ENCODE measurements at regions not wholly inside any gene's neighbourhood (a gene's known extent, or its start where the extent isn't known, plus 50 kb on each side); places are given as distances from the start of the nearest gene placed in this dataset.

GRCh38 chr12:16955083-16955657 is 349.2 kb upstream of the LMO3 start:
- no peaks in the 10 kb centered on the region for H3K27me3 Mint-ChIP-seq (ENCODE audit: low read depth)
- peaks cover 39% of the 10 kb centered on the region for H3K9me3 Mint-ChIP-seq
- no peaks in the 10 kb centered on the region for H3K36me3 Mint-ChIP-seq (ENCODE audit: low read depth)
- no peak for DNase-seq (ENCODE audit: low spot score)
- no peak overlapping the region for H3K4me3 Mint-ChIP-seq
- H3K4me1 Mint-ChIP-seq (ENCODE audit: low read depth): no peaks in the 10 kb centered on the region
- no peak overlapping the region for H3K27ac Mint-ChIP-seq

GRCh38 chr12:16949871-16950667 is 344.1 kb upstream of the LMO3 start:
- Mint-ChIP-seq H3K4me3 (no peak overlapping the region), H3K4me1 (ENCODE audit: low read depth) (no peaks in the 10 kb centered on the region), H3K9me3 (peaks cover 25% of the 10 kb centered on the region), H3K36me3 (ENCODE audit: low read depth) (no peaks in the 10 kb centered on the region), H3K27ac (no peak overlapping the region), H3K27me3 (ENCODE audit: low read depth) (no peaks in the 10 kb centered on the region)
- DNase-seq (ENCODE audit: low spot score): no peak

- H3K27me3 Mint-ChIP-seq (ENCODE audit: low read depth): no peaks in the 10 kb centered on the region
- H3K4me1 Mint-ChIP-seq (ENCODE audit: low read depth): no peaks in the 10 kb centered on the region
- DNase-seq (ENCODE audit: low spot score): no peak
- no peak overlapping the region for H3K27ac Mint-ChIP-seq
- H3K9me3 Mint-ChIP-seq: peaks cover 21% of the 10 kb centered on the region
- no peaks in the 10 kb centered on the region for H3K36me3 Mint-ChIP-seq (ENCODE audit: low read depth)
- H3K4me3 Mint-ChIP-seq: no peak overlapping the region
Measured at GRCh38 chr12:16949371-16949770, 343.4 kb upstream of the LMO3 start.

GRCh38 chr12:16946704-16947103 is 340.7 kb upstream of the LMO3 start:
- H3K9me3 Mint-ChIP-seq: peaks cover 9% of the 10 kb centered on the region
- no peak overlapping the region for H3K4me3 Mint-ChIP-seq
- no peaks in the 10 kb centered on the region for H3K27me3 Mint-ChIP-seq (ENCODE audit: low read depth)
- no peaks in the 10 kb centered on the region for H3K36me3 Mint-ChIP-seq (ENCODE audit: low read depth)
- no peaks in the 10 kb centered on the region for H3K4me1 Mint-ChIP-seq (ENCODE audit: low read depth)
- DNase-seq (ENCODE audit: low spot score): no peak
- H3K27ac Mint-ChIP-seq: no peak overlapping the region

- Mint-ChIP-seq H3K9me3 (peaks cover 24% of the 10 kb centered on the region), H3K27me3 (ENCODE audit: low read depth) (no peaks in the 10 kb centered on the region), H3K4me3 (no peak overlapping the region), H3K4me1 (ENCODE audit: low read depth) (no peaks in the 10 kb centered on the region), H3K36me3 (ENCODE audit: low read depth) (no peaks in the 10 kb centered on the region), H3K27ac (no peak overlapping the region)
- no peak for DNase-seq (ENCODE audit: low spot score)
Measured at GRCh38 chr12:16939871-16940306, 333.9 kb upstream of the LMO3 start.

GRCh38 chr12:16927259-16927658 is 321.3 kb upstream of the LMO3 start:
- Mint-ChIP-seq H3K4me3 (no peak overlapping the region), H3K4me1 (ENCODE audit: low read depth) (no peaks in the 10 kb centered on the region), H3K9me3 (peaks cover 49% of the 10 kb centered on the region), H3K27ac (no peak overlapping the region), H3K27me3 (ENCODE audit: low read depth) (no peaks in the 10 kb centered on the region), H3K36me3 (ENCODE audit: low read depth) (no peaks in the 10 kb centered on the region)
- no peak for DNase-seq (ENCODE audit: low spot score)

- H3K4me1 Mint-ChIP-seq (ENCODE audit: low read depth): no peaks in the 10 kb centered on the region
- no peak overlapping the region for H3K4me3 Mint-ChIP-seq
- H3K9me3 Mint-ChIP-seq: peaks cover 66% of the 10 kb centered on the region
- DNase-seq (ENCODE audit: low spot score): no peak
- H3K36me3 Mint-ChIP-seq (ENCODE audit: low read depth): no peaks in the 10 kb centered on the region
- H3K27ac Mint-ChIP-seq: no peak overlapping the region
- H3K27me3 Mint-ChIP-seq (ENCODE audit: low read depth): no peaks in the 10 kb centered on the region
Measured at GRCh38 chr12:16920451-16920850, 314.5 kb upstream of the LMO3 start.

GRCh38 chr12:16919551-16919950 is 313.6 kb upstream of the LMO3 start:
- H3K4me3 Mint-ChIP-seq: no peak overlapping the region
- DNase-seq (ENCODE audit: low spot score): no peak
- no peaks in the 10 kb centered on the region for H3K27me3 Mint-ChIP-seq (ENCODE audit: low read depth)
- no peak overlapping the region for H3K27ac Mint-ChIP-seq
- H3K36me3 Mint-ChIP-seq (ENCODE audit: low read depth): no peaks in the 10 kb centered on the region
- H3K4me1 Mint-ChIP-seq (ENCODE audit: low read depth): no peaks in the 10 kb centered on the region
- H3K9me3 Mint-ChIP-seq: peaks cover 66% of the 10 kb centered on the region

GRCh38 chr12:16914853-16915252 is 308.9 kb upstream of the LMO3 start:
- no peak overlapping the region for H3K4me3 Mint-ChIP-seq
- no peak overlapping the region for H3K27ac Mint-ChIP-seq
- H3K9me3 Mint-ChIP-seq: peaks cover 63% of the 10 kb centered on the region
- no peak for DNase-seq (ENCODE audit: low spot score)
- no peaks in the 10 kb centered on the region for H3K36me3 Mint-ChIP-seq (ENCODE audit: low read depth)
- H3K27me3 Mint-ChIP-seq (ENCODE audit: low read depth): no peaks in the 10 kb centered on the region
- H3K4me1 Mint-ChIP-seq (ENCODE audit: low read depth): no peaks in the 10 kb centered on the region

- Mint-ChIP-seq H3K9me3 (peaks cover 59% of the 10 kb centered on the region), H3K27me3 (ENCODE audit: low read depth) (no peaks in the 10 kb centered on the region), H3K4me3 (no peak overlapping the region), H3K36me3 (ENCODE audit: low read depth) (no peaks in the 10 kb centered on the region), H3K27ac (no peak overlapping the region), H3K4me1 (ENCODE audit: low read depth) (no peaks in the 10 kb centered on the region)
- no peak for DNase-seq (ENCODE audit: low spot score)
Measured at GRCh38 chr12:16913832-16914490, 308.0 kb upstream of the LMO3 start.

GRCh38 chr12:16901946-16902345 is 296.0 kb upstream of the LMO3 start:
- Mint-ChIP-seq H3K27me3 (ENCODE audit: low read depth) (no peaks in the 10 kb centered on the region), H3K9me3 (peaks cover 55% of the 10 kb centered on the region), H3K36me3 (ENCODE audit: low read depth) (no peaks in the 10 kb centered on the region), H3K27ac (no peak overlapping the region), H3K4me1 (ENCODE audit: low read depth) (no peaks in the 10 kb centered on the region), H3K4me3 (no peak overlapping the region)
- no peak for DNase-seq (ENCODE audit: low spot score)

- H3K4me3 Mint-ChIP-seq: no peak overlapping the region
- peaks cover 36% of the 10 kb centered on the region for H3K9me3 Mint-ChIP-seq
- no peaks in the 10 kb centered on the region for H3K36me3 Mint-ChIP-seq (ENCODE audit: low read depth)
- no peak for DNase-seq (ENCODE audit: low spot score)
- no peaks in the 10 kb centered on the region for H3K27me3 Mint-ChIP-seq (ENCODE audit: low read depth)
- no peaks in the 10 kb centered on the region for H3K4me1 Mint-ChIP-seq (ENCODE audit: low read depth)
- H3K27ac Mint-ChIP-seq: no peak overlapping the region
Measured at GRCh38 chr12:16893426-16893825, 287.5 kb upstream of the LMO3 start.

GRCh38 chr12:16891673-16892072 is 285.7 kb upstream of the LMO3 start:
- Mint-ChIP-seq H3K9me3 (peaks cover 36% of the 10 kb centered on the region), H3K4me3 (no peak overlapping the region), H3K27me3 (ENCODE audit: low read depth) (no peaks in the 10 kb centered on the region), H3K36me3 (ENCODE audit: low read depth) (no peaks in the 10 kb centered on the region), H3K4me1 (ENCODE audit: low read depth) (no peaks in the 10 kb centered on the region), H3K27ac (no peak overlapping the region)
- no peak for DNase-seq (ENCODE audit: low spot score)

- Mint-ChIP-seq H3K27me3 (ENCODE audit: low read depth) (no peaks in the 10 kb centered on the region), H3K4me1 (ENCODE audit: low read depth) (no peaks in the 10 kb centered on the region), H3K27ac (no peak overlapping the region), H3K36me3 (ENCODE audit: low read depth) (no peaks in the 10 kb centered on the region), H3K9me3 (peaks cover 37% of the 10 kb centered on the region), H3K4me3 (no peak overlapping the region)
- DNase-seq (ENCODE audit: low spot score): no peak
Measured at GRCh38 chr12:16884819-16885218, 278.9 kb upstream of the LMO3 start.
